ENCODE measurements at regions not wholly inside any gene's neighbourhood (a gene's known extent, or its start where the extent isn't known, plus 50 kb on each side); places are given as distances from the start of the nearest gene placed in this dataset.

GRCh38 chr7:93044147-93044810, 73.5 kb downstream of the SAMD9 start (continued):
- TF ChIP-seq ASH2L (IDR thresholded peaks at IDR 0.05; ENCODE audit: low read length) (peak; percentile 12), NANOG (IDR thresholded peaks at IDR 0.05; ENCODE audit: insufficient read depth, low read depth, low read length, poor library complexity, severe bottlenecking) (peak; percentile 95)
